ENCODE measurements at regions not wholly inside any gene's neighbourhood (a gene's known extent, or its start where the extent isn't known, plus 50 kb on each side); places are given as distances from the start of the nearest gene placed in this dataset.

GRCh38 chr10:28120795-28121194 is 121.9 kb upstream of the ODAD2 start:
- H2AFZ ChIP-seq (ENCODE audit: low read depth, low read length) = no peak overlapping the region
- intact Hi-C loops (cut with micrococcal nuclease) (loop anchor here (10.0 kb wide), 1 partner anchor 1954 kb away; no protein-coding TSS in a partner anchor), dilution Hi-C loops (cut with MboI; ENCODE audit: extremely low pct_ligation_motif_present, low sequenced_read_pairs) (no loop called here)
- H4K20me1 ChIP-seq (replicated peaks; ENCODE audit: control insufficient read depth, extremely low read depth, insufficient read depth, low read length) = no peaks in the 10 kb centered on the region
- H3K4me2 ChIP-seq (ENCODE audit: insufficient read depth, low read length) = no peak overlapping the region
- H3K27me3 ChIP-seq (ENCODE audit: control insufficient read depth in 2 of 2, insufficient read depth in 2 of 2, low read length in 2 of 2) = no peaks in the 10 kb centered on the region
- H3K9ac ChIP-seq (replicated peaks; ENCODE audit: extremely low read depth, insufficient read depth, low read length) = no peak overlapping the region
- no peak overlapping the region for H3K4me3 ChIP-seq (replicated peaks in 1 of 3; ENCODE audit: insufficient read depth in 1 of 3, low read depth in 1 of 3, low read length in 3 of 3)
- H3K9me1 ChIP-seq (replicated peaks; ENCODE audit: control insufficient read depth, extremely low read depth, insufficient read depth, low read length) = no peaks in the 10 kb centered on the region
- ChIA-PET POLR2A (no interaction called here), CTCF (interaction anchor here (0.7 to 1.3 kb wide), 2 partner anchors 9 to 25 kb away, joined by 3 to 4 read pairs; no protein-coding TSS in a partner anchor)
- no TSS peak for BruUV-seq (replicated peaks)
- no peaks in the 10 kb centered on the region for H3K9me3 ChIP-seq (replicated peaks; ENCODE audit: control insufficient read depth, insufficient read depth, low read length)
- H3K4me1 ChIP-seq (ENCODE audit: control insufficient read depth, extremely low read depth, insufficient read depth, low read length) = peaks cover 6% of the 10 kb centered on the region
- no peaks in the 10 kb centered on the region for H3K79me2 ChIP-seq (ENCODE audit: control insufficient read depth, insufficient read depth, low read length)
- no peak overlapping the region for H3K27ac ChIP-seq (ENCODE audit: insufficient read depth, low read depth, low read length)
- FAIRE-seq (no peak), DNase-seq (ENCODE audit: low read depth, low spot score) (no peak)
- H3K36me3 ChIP-seq (ENCODE audit: control insufficient read depth in 2 of 2, extremely low read depth in 1 of 2, insufficient read depth in 2 of 2, low read length in 2 of 2) = no peaks in the 10 kb centered on the region
- TF ChIP-seq EZH2 (IDR thresholded peaks at IDR 0.05; ENCODE audit: borderline replicate concordance, low read depth, low read length, severe bottlenecking) (no peak), GATA2 (IDR thresholded peaks at IDR 0.05; ENCODE audit: insufficient read depth, insufficient read length, low read depth, low read length) (no peak), JUN (IDR thresholded peaks at IDR 0.05; ENCODE audit: borderline replicate concordance, insufficient read depth, insufficient read length, low read depth) (no peak), POLR2AphosphoS5 (IDR thresholded peaks at IDR 0.05; ENCODE audit: insufficient read depth, low read depth, low read length) (no peak), FOS (IDR thresholded peaks at IDR 0.05; ENCODE audit: borderline replicate concordance, insufficient read depth, low read length) (no peak), CTCF (IDR thresholded peaks at IDR 0.05; ENCODE audit: extremely low read depth in 1 of 2, insufficient read depth in 1 of 2, low read depth in 1 of 2, low read length in 2 of 2) (no peak), MAX (IDR thresholded peaks at IDR 0.05; ENCODE audit: insufficient read depth, insufficient read length) (no peak), MYC (IDR thresholded peaks at IDR 0.05; ENCODE audit: low read depth, low read length) (no peak), POLR2A (IDR thresholded peaks at IDR 0.05; ENCODE audit: low read depth, low read length) (no peak)

All from endothelial cell of umbilical vein (primary cell).